DND-41 (cell line): ENCODE measurements at regions not wholly inside any gene's neighbourhood (a gene's known extent, or its start where the extent isn't known, plus 50 kb on each side); places are given as distances from the start of the nearest gene placed in this dataset.

Experiments used
- ATAC-seq: fragments of 200-7000 bp; cut with Tn5 transposase; 3 replicates; pipeline ENCODE4 v1.9.1; 2021; ENCODE audit warnings: low read depth; ENCODE audit not compliant: insufficient read depth
- DNase-seq: peaks from one replicate; pipeline ENCODE4 v3.0.0-alpha.2; 2020
- H2AFZ ChIP-seq: 2 replicates; pipeline ENCODE4 v1.6.0; 2012; ENCODE audit warnings: low read depth, low read length
- H3K27ac ChIP-seq: 2 replicates; pipeline ENCODE4 v1.5.1; 2012; ENCODE audit warnings: low read length, inconsistent platforms
- H3K27me3 ChIP-seq: fragments of 200-600 bp; sonication (generic); 2 replicates; pipeline ENCODE4 v1.6.0; 2012; ENCODE audit warnings: low read length, mild to moderate bottlenecking, inconsistent platforms; ENCODE audit not compliant: insufficient read depth, poor library complexity
- H3K36me3 ChIP-seq: 2 replicates; pipeline ENCODE4 v1.5.1; 2012; ENCODE audit warnings: low read length, inconsistent platforms; ENCODE audit not compliant: insufficient read depth
- H3K4me1 ChIP-seq: 2 replicates; pipeline ENCODE4 v1.5.1; 2012; ENCODE audit warnings: mild to moderate bottlenecking, low read length; ENCODE audit not compliant: insufficient read depth
- H3K4me2 ChIP-seq: 2 replicates; pipeline ENCODE4 v1.6.0; 2012; ENCODE audit warnings: mild to moderate bottlenecking, moderate library complexity, low read length, inconsistent platforms; ENCODE audit not compliant: insufficient read depth
- H3K4me3 ChIP-seq, 2 experiments: fragments of 200-600 bp in 1 of 2; shearing (Covaris generic) in 1 of 2; 2 replicates each; pipeline ENCODE4 v1.5.1; 2012 to 2016; ENCODE audit warnings: inconsistent platforms in 2 of 2, low read length in 2 of 2, mild to moderate bottlenecking in 2 of 2, low read depth in 1 of 2, moderate library complexity in 1 of 2
- H3K79me2 ChIP-seq: 2 replicates; pipeline ENCODE4 v1.6.0; 2012; ENCODE audit warnings: low read length, inconsistent platforms; ENCODE audit not compliant: insufficient read depth
- H3K9ac ChIP-seq: 2 replicates; pipeline ENCODE4 v1.6.0; 2012; ENCODE audit warnings: low read depth, mild to moderate bottlenecking, inconsistent platforms, low read length, moderate library complexity
- H3K9me3 ChIP-seq: 2 replicates; pipeline ENCODE4 v1.5.1; 2012; ENCODE audit warnings: low read length, moderate library complexity, mild to moderate bottlenecking, inconsistent platforms; ENCODE audit not compliant: insufficient read depth, severe bottlenecking
- H4K20me1 ChIP-seq: 2 replicates; pipeline ENCODE4 v1.6.0; 2012; ENCODE audit warnings: low read length; ENCODE audit not compliant: insufficient read depth
- EZH2 ChIP-seq: IDR thresholded peaks from 3 replicates; pipeline ENCODE4 v1.6.1; 2012; ENCODE audit warnings: borderline replicate concordance, low read depth, mild to moderate bottlenecking, moderate library complexity, low read length, inconsistent platforms; ENCODE audit not compliant: severe bottlenecking
- TF ChIP-seq, protein P1 (sequence below): IDR thresholded peaks from 2 replicates; pipeline ENCODE4 v1.5.1; 2012; ENCODE audit warnings: borderline replicate concordance, low read length, moderate library complexity, mild to moderate bottlenecking; ENCODE audit not compliant: poor library complexity, severe bottlenecking; ENCODE audit errors: extremely low read depth

DNA sequence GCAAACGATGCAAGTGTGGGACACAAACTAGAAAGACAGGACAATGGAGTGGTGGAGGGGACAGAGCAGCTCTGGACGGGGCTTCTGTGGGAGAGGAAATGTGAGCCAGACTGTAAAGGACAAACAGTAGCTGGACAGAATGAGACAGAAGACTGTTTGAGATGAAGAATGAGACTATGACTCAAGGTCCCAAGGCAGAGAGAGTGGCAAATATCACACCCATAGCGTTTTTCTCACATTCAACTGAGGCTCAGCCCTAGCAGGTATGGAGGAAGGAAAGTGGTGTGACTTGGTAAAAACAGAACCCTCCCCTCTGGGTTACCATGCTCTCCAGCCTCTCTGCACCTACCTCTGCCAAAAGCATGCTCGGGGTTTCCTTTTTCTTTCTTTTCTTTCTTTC lies 96.5 kb downstream of the RPL27A start:
- Histone ChIP-seq H4K20me1 (no peaks in the 10 kb centered on the region; the same call in 1 of the 2 replicates), H3K27me3 (peaks cover 12% of the 10 kb centered on the region), H3K27ac (no peak overlapping the region), H3K9ac (no peak overlapping the region), H3K36me3 (no peaks in the 10 kb centered on the region), H3K79me2 (no peaks in the 10 kb centered on the region), H3K4me1 (no peaks in the 10 kb centered on the region), H3K4me3 (no peak overlapping the region), H2AFZ (no peak overlapping the region), H3K4me2 (no peak overlapping the region), H3K9me3 (no peaks in the 10 kb centered on the region)
- ATAC-seq (no peak), DNase-seq (no peak)
- TF ChIP-seq, protein P1, sequence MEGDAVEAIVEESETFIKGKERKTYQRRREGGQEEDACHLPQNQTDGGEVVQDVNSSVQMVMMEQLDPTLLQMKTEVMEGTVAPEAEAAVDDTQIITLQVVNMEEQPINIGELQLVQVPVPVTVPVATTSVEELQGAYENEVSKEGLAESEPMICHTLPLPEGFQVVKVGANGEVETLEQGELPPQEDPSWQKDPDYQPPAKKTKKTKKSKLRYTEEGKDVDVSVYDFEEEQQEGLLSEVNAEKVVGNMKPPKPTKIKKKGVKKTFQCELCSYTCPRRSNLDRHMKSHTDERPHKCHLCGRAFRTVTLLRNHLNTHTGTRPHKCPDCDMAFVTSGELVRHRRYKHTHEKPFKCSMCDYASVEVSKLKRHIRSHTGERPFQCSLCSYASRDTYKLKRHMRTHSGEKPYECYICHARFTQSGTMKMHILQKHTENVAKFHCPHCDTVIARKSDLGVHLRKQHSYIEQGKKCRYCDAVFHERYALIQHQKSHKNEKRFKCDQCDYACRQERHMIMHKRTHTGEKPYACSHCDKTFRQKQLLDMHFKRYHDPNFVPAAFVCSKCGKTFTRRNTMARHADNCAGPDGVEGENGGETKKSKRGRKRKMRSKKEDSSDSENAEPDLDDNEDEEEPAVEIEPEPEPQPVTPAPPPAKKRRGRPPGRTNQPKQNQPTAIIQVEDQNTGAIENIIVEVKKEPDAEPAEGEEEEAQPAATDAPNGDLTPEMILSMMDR = no peak
- TF ChIP-seq EZH2 = no peak

DNA sequence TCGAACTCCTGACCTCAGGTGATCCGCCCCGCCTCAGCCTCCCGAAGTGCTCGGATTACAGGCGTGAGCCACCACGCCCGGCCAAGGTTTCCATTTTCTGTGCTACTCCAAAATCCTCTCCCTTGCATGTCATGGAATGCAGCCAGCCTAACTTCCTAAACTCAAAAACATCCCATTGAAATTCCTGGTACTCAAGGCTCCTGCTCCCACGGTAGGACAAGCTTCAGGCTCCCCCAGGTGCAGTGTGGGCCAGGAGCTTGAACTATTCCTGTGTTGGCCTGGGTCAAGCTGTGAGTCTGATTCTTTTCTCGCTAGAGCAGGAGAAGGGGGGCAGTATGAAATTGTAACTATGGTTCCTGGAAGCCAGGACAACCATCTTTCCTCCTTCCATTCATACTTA lies 97.1 kb downstream of the RPL27A start:
- no peak overlapping the region for H3K4me3 ChIP-seq
- H2AFZ ChIP-seq = no peak overlapping the region
- no peak overlapping the region for H3K27ac ChIP-seq
- ATAC-seq (no peak), DNase-seq (no peak)
- H3K4me2 ChIP-seq = no peak overlapping the region
- no peak overlapping the region for H3K9ac ChIP-seq
- no peaks in the 10 kb centered on the region for H3K9me3 ChIP-seq
- no peaks in the 10 kb centered on the region for H3K36me3 ChIP-seq
- H3K79me2 ChIP-seq = no peaks in the 10 kb centered on the region
- no peaks in the 10 kb centered on the region for H3K4me1 ChIP-seq
- H4K20me1 ChIP-seq = no peaks in the 10 kb centered on the region; the same call in 1 of the 2 replicates
- peaks cover 12% of the 10 kb centered on the region for H3K27me3 ChIP-seq
- no peak for TF ChIP-seq EZH2
- TF ChIP-seq, protein P1 = no peak

DNA sequence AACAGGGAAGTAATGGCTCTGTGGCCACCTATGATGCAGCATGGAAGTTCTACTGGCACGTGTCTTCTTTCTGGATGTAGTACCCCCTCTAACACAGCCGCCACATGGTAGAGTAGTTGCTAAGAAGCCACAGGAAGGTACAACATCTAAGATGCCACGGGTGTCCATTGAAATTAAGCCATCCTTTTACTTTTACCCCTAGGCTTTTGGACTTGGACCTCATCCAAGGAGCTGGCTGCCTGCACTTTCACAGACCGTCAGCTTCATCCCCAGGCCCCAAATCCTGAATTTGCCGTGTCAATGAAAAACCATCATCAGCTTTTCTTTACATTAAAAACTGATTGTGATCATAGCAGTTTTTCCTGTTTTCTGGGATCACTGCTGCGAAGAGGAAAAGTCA lies 102.4 kb downstream of the RPL27A start:
- Histone ChIP-seq H3K4me2 (no peak overlapping the region), H4K20me1 (no peaks in the 10 kb centered on the region), H3K36me3 (no peaks in the 10 kb centered on the region), H3K27me3 (peaks cover 16% of the 10 kb centered on the region), H3K79me2 (no peaks in the 10 kb centered on the region), H3K27ac (no peak overlapping the region), H3K4me3 (no peak overlapping the region), H3K9me3 (no peaks in the 10 kb centered on the region), H3K4me1 (no peaks in the 10 kb centered on the region), H2AFZ (no peak overlapping the region), H3K9ac (no peak overlapping the region)
- DNase-seq (no peak), ATAC-seq (no peak)
- TF ChIP-seq, protein P1 = no peak
- TF ChIP-seq EZH2 = no peak

DNA sequence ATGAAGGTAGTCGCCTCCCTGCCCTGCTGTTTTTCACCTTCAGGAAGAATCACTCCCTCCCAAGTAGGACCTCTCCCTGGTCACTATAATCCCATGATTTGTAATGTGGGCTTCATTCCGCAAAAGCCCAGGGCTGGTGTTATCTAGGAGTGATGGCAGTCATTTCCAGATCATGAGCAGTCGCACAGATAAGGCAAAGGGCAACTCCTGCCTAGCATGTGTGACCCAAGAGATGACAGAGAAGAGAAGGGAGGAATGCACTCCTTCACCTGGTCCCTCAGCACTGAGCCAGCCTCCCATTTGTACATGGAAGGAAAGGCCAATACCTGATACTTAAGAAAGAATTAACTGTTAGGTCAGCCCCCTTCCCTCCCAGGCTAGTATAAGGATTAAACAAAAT lies 102.9 kb downstream of the RPL27A start:
- H3K4me2 ChIP-seq = no peak overlapping the region
- ATAC-seq (no peak), DNase-seq (no peak)
- TF ChIP-seq, protein P1 = no peak
- TF ChIP-seq EZH2 = no peak
- no peaks in the 10 kb centered on the region for H3K79me2 ChIP-seq
- H2AFZ ChIP-seq = no peak overlapping the region
- H3K4me1 ChIP-seq = no peaks in the 10 kb centered on the region
- no peak overlapping the region for H3K4me3 ChIP-seq
- no peaks in the 10 kb centered on the region for H4K20me1 ChIP-seq
- H3K9me3 ChIP-seq = no peaks in the 10 kb centered on the region
- no peaks in the 10 kb centered on the region for H3K36me3 ChIP-seq
- no peak overlapping the region for H3K9ac ChIP-seq
- peaks cover 16% of the 10 kb centered on the region for H3K27me3 ChIP-seq
- H3K27ac ChIP-seq = no peak overlapping the region
